Pancreas (tissue), 10 donors: ENCODE measurements at regions not wholly inside any gene's neighbourhood (a gene's known extent, or its start where the extent isn't known, plus 50 kb on each side); places are given as distances from the start of the nearest gene placed in this dataset.

Experiments
- ATAC-seq, 4 donors: fragments of 200-7000 bp; cut with Tn5 transposase; one replicate each; pipeline versions ENCODE4 v1.8.0 to v1.9.1; 2020; ENCODE audit warnings: mild to moderate bottlenecking in 4 of 4, moderate library complexity in 4 of 4
- DNase-seq, 6 donors: peaks; one replicate each; pipeline ENCODE4 v3.0.0-alpha.2; 2020
- FAIRE-seq: peaks from 2 replicates; lab custom pipeline; 2012; peaks lifted over from hg19 to GRCh38; lab: Jason Lieb, UNC
- H3K27ac ChIP-seq, 4 donors: fragments of 200-600 bp; sonication (generic); 1 replicate in 3 of 4; 2 replicates in 1 of 4; pipeline versions ENCODE4 v1.5.0 to v1.8.0; 2020
- H3K27me3 ChIP-seq, 4 donors: fragments of 200-600 bp; one replicate each; pipeline ENCODE4 v1.8.0; 2021
- H3K36me3 ChIP-seq, 3 donors: fragments of 200-600 bp; sonication (generic) in 1 of 3; one replicate each; pipeline versions ENCODE4 v1.5.0 to v1.8.0; 2020 to 2021
- H3K4me1 ChIP-seq, 3 donors: fragments of 200-600 bp; one replicate each; pipeline ENCODE4 v1.8.0; 2021
- H3K4me3 ChIP-seq, 4 donors: fragments of 200-600 bp; sonication (generic) in 2 of 4; one replicate each; pipeline versions ENCODE4 v1.5.0 to v1.8.0; 2020 to 2021
- H3K9me3 ChIP-seq, 4 donors: fragments of 200-600 bp; one replicate each; pipeline ENCODE4 v1.8.0; 2021
- whole genome bisulfite sequencing, 2 donors: extraction: QIAGEN DNeasy Blood & Tissue Kit; methylation state at CpG; one replicate each; pipeline ENCODE4 v1.1.7; 2013; 5-methylcytosine and 5-hydroxymethylcytosine counted together
- intact Hi-C, 3 donors: fragments of 100-400 bp; cut with DNase I; formaldehyde crosslinking; loops; one replicate each; pipeline versions ENCODE4 v1.11.1 to v1.14.2; 2022
- TF ChIP-seq, protein P1 (sequence below), 4 donors: fragments of 200-600 bp; sonication (generic) in 3 of 4; IDR thresholded peaks; one replicate each; pipeline versions ENCODE4 v1.5.0 to v1.8.0; 2021; ENCODE audit warnings: antibody characterized with exemption in 4 of 4
- donor health status: healthy with polysubstance abuse.
- donor health status: DM: no; HTN: no; CAD: no; lungs with moderate emphysema.
- donor health status: DM: no; HTN: no; CAD: no.
- donor health status: control.
- donor health status: control.
- donor health status: Bipolar disorder and iron deficiency.
- donor health status: DM: yes; HTN: yes; CAD: no.
- donor health status: DM: no; HTN: no; CAD: no.
- donor health status: DM: no; HTN: no; CAD: no.
- donor health status: DM: yes; HTN: yes; CAD: no.

GRCh38 chr14:89743828-89744227 is 210.7 kb downstream of the EFCAB11 start:
- no peak overlapping the region for H3K4me3 ChIP-seq
- no peak for FAIRE-seq
- no peaks in the 10 kb centered on the region for H3K4me1 ChIP-seq
- no peaks in the 10 kb centered on the region for H3K36me3 ChIP-seq
- no peak overlapping the region for H3K27ac ChIP-seq
- DNase-seq, result no peak
- 75 to 79% methylated on average over 6 of the region's 6 CpGs for WGBS, 2 donors
- H3K27me3 ChIP-seq, result no peaks in the 10 kb centered on the region
- no peak for ATAC-seq
- TF ChIP-seq, protein P1, sequence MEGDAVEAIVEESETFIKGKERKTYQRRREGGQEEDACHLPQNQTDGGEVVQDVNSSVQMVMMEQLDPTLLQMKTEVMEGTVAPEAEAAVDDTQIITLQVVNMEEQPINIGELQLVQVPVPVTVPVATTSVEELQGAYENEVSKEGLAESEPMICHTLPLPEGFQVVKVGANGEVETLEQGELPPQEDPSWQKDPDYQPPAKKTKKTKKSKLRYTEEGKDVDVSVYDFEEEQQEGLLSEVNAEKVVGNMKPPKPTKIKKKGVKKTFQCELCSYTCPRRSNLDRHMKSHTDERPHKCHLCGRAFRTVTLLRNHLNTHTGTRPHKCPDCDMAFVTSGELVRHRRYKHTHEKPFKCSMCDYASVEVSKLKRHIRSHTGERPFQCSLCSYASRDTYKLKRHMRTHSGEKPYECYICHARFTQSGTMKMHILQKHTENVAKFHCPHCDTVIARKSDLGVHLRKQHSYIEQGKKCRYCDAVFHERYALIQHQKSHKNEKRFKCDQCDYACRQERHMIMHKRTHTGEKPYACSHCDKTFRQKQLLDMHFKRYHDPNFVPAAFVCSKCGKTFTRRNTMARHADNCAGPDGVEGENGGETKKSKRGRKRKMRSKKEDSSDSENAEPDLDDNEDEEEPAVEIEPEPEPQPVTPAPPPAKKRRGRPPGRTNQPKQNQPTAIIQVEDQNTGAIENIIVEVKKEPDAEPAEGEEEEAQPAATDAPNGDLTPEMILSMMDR (IDR thresholded peaks at IDR 0.05), result no peak
- peaks cover 0 to 4% (median 0%) of the 10 kb centered on the region in 4 donors for H3K9me3 ChIP-seq
- intact Hi-C loops, result no loop called here

GRCh38 chr14:89740241-89740640 is 214.3 kb downstream of the EFCAB11 start:
- no peak for FAIRE-seq
- intact Hi-C loops, result no loop called here

DNA sequence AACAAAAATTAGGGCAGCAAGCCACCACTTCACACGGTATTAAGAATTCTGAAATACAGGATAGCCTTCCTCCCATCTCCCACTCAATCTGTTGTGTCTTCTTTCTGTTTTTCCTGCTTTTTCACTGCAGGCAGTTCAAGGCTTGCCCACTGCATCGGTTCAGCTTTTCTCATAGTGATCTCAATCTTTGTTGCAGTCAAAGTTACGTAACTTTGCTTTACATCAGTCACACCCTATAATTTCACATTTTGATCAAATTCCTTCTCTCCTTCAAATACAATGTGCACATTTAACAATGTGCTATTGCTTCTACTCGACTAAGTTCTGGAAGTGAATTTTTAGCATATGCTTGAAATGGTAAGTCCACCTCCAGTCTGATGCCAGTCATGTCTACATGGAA is 217.6 kb downstream of the EFCAB11 start:
- Histone ChIP-seq H3K27me3 (no peaks in the 10 kb centered on the region), H3K9me3 (peaks cover 0 to under 1% (median 0%) of the 10 kb centered on the region in 4 donors), H3K36me3 (no peaks in the 10 kb centered on the region), H3K27ac (no peak overlapping the region), H3K4me3 (no peak overlapping the region), H3K4me1 (no peaks in the 10 kb centered on the region)
- no peak for DNase-seq
- FAIRE-seq, result no peak
- intact Hi-C loops, result no loop called here
- no peak for ATAC-seq
- 78% methylated on average over 4 of the region's 4 CpGs for WGBS, 2 donors
- TF ChIP-seq, protein P1 (IDR thresholded peaks at IDR 0.05), result no peak

More at GRCh38 chr14:89740241-89740640, 214.3 kb downstream of the EFCAB11 start:
- no peaks in the 10 kb centered on the region for H3K36me3 ChIP-seq
- TF ChIP-seq, protein P1 (IDR thresholded peaks at IDR 0.05), result no peak
- ATAC-seq (no peak), DNase-seq (no peak)
- H3K9me3 ChIP-seq, result peaks cover 0 to 4% (median 0%) of the 10 kb centered on the region in 4 donors
- H3K27me3 ChIP-seq, result no peaks in the 10 kb centered on the region
- H3K4me3 ChIP-seq, result no peak overlapping the region
- H3K27ac ChIP-seq, result no peak overlapping the region
- no peaks in the 10 kb centered on the region for H3K4me1 ChIP-seq
- WGBS, 2 donors, result 54 to 74% methylated on average over 3 of the region's 3 CpGs

DNA sequence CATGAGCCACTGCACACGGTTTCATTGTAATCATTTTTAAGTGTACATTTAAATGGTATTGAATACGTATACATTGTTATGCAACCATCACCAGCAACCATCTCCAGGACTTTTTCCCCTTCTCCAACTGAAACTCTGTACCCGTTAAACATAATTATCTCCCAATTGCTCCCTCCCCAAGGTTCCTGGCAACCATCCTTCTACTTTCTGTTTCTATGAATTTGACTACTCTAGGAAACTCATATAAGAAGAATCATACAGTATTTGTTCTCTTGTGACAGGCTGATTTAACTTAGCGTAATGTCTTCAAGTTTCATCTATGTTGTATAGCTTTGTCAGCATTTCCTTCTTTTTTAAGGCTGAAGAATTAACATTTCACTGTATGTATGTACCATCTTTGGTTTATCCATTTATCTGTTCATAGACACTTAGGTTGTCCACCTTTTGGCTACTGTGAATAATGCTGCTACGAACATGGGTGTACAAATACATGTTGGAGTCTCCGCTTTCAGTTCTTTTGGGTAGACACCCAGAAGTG is 223.1 kb downstream of the EFCAB11 start:
- WGBS, 2 donors, result 83 to 85% methylated on average over 6 of the region's 6 CpGs
- Histone ChIP-seq H3K27me3 (no peaks in the 10 kb centered on the region), H3K36me3 (no peaks in the 10 kb centered on the region), H3K4me3 (no peak overlapping the region), H3K27ac (no peak overlapping the region), H3K9me3 (no peaks in the 10 kb centered on the region), H3K4me1 (no peaks in the 10 kb centered on the region)
- DNase-seq (no peak), FAIRE-seq (no peak), ATAC-seq (no peak)
- TF ChIP-seq, protein P1 (IDR thresholded peaks at IDR 0.05), result no peak
- intact Hi-C loops, result no loop called here

DNA sequence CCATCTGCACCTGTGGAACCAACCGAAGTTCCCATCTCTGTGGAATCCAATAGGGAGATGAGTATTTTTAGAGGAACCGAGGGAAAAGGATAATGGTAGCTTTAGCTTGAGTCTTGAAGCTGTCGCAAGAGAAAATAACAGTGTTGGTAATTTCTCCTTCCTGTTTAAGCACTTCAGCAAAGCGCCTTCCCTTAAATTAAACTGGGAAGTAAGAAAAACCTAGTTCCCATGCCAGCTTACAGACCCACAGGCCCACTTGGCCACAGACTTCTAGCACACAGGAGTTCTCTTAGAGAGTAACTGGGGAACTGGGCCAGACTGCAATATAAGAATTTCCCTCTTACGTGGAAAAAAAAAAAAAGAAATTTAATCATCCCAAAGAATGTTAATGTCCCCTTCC is 223.8 kb downstream of the EFCAB11 start:
- DNase-seq (no peak), FAIRE-seq (no peak), ATAC-seq (peak in 1 of 4 donors; percentile 62)
- Histone ChIP-seq H3K27ac (no peak overlapping the region), H3K27me3 (no peaks in the 10 kb centered on the region), H3K36me3 (no peaks in the 10 kb centered on the region), H3K4me1 (no peaks in the 10 kb centered on the region), H3K4me3 (no peak overlapping the region), H3K9me3 (no peaks in the 10 kb centered on the region)
- WGBS, 2 donors, result 79 to 90% methylated on average over 5 of the region's 5 CpGs
- intact Hi-C loops, result no loop called here
- TF ChIP-seq, protein P1 (IDR thresholded peaks at IDR 0.05), result no peak
